Neural cell (in vitro differentiated cells): ENCODE measurements at regions not wholly inside any gene's neighbourhood (a gene's known extent, or its start where the extent isn't known, plus 50 kb on each side); places are given as distances from the start of the nearest gene placed in this dataset.

Experiments
- EZH2 ChIP-seq: fragments of 200-600, 300-800 bp; shearing (Covaris generic), sonication (generic); IDR thresholded peaks from 2 replicates; pipeline ENCODE4 v1.6.1; 2014; ENCODE audit warnings: antibody characterized with exemption, low read length, borderline replicate concordance, mild to moderate bottlenecking; ENCODE audit not compliant: insufficient read depth, poor library complexity, severe bottlenecking
- POLR2AphosphoS5 ChIP-seq: IDR thresholded peaks from 2 replicates; pipeline ENCODE4 v1.6.1; 2012
- RAD21 ChIP-seq: fragments of 450-650 bp; conservative IDR thresholded peaks from 2 replicates; pipeline ENCODE4 v1.6.1; 2014; ENCODE audit warnings: antibody characterized with exemption, mild to moderate bottlenecking, moderate library complexity
- TAF1 ChIP-seq: IDR thresholded peaks from 2 replicates; pipeline ENCODE4 v1.6.1; 2012; ENCODE audit warnings: low read depth
- TF ChIP-seq, protein P1 (sequence below): fragments of 450-650 bp; IDR thresholded peaks from 2 replicates; pipeline ENCODE4 v1.5.1; 2014; ENCODE audit warnings: antibody characterized with exemption, mild to moderate bottlenecking, moderate library complexity; ENCODE audit not compliant: poor library complexity, severe bottlenecking
- TF ChIP-seq, protein P2 (sequence below): IDR thresholded peaks from 2 replicates; pipeline ENCODE4 v1.6.1; 2012; ENCODE audit warnings: borderline replicate concordance

DNA sequence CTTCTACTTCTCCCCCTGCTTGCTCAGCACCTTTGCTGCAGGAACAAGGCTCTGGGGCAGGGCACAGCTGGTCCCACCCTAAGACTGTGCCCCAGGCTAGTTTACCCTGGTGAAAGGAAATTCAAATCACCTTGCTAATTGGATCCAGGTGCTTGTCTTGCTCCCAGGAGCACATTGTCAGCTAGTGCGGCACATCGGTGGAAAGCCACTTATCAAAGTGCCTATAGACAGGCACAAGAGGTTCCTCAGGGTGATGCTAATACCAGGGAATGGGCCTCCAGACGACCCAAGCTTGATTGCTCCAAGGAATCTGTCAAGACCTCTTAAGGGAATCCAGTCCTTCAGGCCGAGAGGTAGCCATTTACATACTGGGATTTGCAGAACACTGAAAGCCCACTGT, 64.5 kb upstream of the PRPS1 start:
- no peak for TF ChIP-seq TAF1
- TF ChIP-seq, protein P1, sequence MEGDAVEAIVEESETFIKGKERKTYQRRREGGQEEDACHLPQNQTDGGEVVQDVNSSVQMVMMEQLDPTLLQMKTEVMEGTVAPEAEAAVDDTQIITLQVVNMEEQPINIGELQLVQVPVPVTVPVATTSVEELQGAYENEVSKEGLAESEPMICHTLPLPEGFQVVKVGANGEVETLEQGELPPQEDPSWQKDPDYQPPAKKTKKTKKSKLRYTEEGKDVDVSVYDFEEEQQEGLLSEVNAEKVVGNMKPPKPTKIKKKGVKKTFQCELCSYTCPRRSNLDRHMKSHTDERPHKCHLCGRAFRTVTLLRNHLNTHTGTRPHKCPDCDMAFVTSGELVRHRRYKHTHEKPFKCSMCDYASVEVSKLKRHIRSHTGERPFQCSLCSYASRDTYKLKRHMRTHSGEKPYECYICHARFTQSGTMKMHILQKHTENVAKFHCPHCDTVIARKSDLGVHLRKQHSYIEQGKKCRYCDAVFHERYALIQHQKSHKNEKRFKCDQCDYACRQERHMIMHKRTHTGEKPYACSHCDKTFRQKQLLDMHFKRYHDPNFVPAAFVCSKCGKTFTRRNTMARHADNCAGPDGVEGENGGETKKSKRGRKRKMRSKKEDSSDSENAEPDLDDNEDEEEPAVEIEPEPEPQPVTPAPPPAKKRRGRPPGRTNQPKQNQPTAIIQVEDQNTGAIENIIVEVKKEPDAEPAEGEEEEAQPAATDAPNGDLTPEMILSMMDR = no peak
- TF ChIP-seq EZH2 = no peak
- TF ChIP-seq POLR2AphosphoS5 = no peak
- TF ChIP-seq, protein P2, sequence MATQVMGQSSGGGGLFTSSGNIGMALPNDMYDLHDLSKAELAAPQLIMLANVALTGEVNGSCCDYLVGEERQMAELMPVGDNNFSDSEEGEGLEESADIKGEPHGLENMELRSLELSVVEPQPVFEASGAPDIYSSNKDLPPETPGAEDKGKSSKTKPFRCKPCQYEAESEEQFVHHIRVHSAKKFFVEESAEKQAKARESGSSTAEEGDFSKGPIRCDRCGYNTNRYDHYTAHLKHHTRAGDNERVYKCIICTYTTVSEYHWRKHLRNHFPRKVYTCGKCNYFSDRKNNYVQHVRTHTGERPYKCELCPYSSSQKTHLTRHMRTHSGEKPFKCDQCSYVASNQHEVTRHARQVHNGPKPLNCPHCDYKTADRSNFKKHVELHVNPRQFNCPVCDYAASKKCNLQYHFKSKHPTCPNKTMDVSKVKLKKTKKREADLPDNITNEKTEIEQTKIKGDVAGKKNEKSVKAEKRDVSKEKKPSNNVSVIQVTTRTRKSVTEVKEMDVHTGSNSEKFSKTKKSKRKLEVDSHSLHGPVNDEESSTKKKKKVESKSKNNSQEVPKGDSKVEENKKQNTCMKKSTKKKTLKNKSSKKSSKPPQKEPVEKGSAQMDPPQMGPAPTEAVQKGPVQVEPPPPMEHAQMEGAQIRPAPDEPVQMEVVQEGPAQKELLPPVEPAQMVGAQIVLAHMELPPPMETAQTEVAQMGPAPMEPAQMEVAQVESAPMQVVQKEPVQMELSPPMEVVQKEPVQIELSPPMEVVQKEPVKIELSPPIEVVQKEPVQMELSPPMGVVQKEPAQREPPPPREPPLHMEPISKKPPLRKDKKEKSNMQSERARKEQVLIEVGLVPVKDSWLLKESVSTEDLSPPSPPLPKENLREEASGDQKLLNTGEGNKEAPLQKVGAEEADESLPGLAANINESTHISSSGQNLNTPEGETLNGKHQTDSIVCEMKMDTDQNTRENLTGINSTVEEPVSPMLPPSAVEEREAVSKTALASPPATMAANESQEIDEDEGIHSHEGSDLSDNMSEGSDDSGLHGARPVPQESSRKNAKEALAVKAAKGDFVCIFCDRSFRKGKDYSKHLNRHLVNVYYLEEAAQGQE = no peak
- TF ChIP-seq RAD21 = no peak
